ENCODE measurements at regions not wholly inside any gene's neighbourhood (a gene's known extent, or its start where the extent isn't known, plus 50 kb on each side); places are given as distances from the start of the nearest gene placed in this dataset.

DNA sequence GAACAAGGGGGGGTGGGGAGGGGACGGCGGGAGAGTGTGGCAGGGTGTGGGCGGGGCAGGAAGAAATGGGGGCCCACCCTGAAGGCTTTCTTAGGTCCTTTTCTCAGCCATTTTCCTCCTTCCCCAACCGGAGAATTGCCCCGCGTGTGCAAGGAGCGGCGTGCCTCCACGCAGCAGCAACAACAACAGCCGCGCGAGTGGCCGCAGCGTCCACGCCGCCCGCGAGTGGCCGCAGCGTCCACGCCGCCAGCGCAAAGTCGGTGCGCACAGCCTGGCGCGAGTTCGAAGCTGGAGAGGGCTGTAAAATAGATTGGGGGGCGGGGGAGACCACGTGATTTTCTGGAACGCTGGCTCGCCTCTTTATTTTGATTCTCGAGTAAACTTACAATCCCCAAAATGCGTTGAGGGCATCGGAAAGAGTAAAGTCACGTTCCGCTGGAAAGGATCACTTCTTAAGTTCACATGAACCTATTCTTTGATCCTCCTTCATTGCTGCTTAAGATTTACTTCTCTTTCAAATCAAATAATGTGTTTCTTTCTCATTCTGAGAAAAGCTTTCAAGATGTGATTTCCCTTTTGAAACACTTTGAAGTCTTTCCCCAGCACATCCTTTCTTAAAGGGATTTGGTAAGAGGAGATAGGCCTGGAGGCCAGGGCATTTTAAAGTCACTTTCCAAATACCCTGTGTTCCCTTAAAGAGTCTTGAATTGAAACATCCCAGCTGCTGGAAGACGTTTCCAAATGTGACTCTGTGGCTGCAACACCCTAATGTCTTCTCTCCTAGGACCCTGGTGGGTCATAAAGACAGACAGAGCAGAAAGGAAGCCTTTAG is 66.7 kb upstream of the ZNF217 start:
- TF ChIP-seq, protein P1, sequence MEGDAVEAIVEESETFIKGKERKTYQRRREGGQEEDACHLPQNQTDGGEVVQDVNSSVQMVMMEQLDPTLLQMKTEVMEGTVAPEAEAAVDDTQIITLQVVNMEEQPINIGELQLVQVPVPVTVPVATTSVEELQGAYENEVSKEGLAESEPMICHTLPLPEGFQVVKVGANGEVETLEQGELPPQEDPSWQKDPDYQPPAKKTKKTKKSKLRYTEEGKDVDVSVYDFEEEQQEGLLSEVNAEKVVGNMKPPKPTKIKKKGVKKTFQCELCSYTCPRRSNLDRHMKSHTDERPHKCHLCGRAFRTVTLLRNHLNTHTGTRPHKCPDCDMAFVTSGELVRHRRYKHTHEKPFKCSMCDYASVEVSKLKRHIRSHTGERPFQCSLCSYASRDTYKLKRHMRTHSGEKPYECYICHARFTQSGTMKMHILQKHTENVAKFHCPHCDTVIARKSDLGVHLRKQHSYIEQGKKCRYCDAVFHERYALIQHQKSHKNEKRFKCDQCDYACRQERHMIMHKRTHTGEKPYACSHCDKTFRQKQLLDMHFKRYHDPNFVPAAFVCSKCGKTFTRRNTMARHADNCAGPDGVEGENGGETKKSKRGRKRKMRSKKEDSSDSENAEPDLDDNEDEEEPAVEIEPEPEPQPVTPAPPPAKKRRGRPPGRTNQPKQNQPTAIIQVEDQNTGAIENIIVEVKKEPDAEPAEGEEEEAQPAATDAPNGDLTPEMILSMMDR (IDR thresholded peaks at IDR 0.05; ENCODE audit: low read depth, low read length, poor library complexity, severe bottlenecking), result no peak
- TF ChIP-seq EZH2phosphoT487 (IDR thresholded peaks at IDR 0.05; ENCODE audit: borderline replicate concordance, low read length), result no peak

All from DOHH2 (cell line).